ENCODE measurements at regions not wholly inside any gene's neighbourhood (a gene's known extent, or its start where the extent isn't known, plus 50 kb on each side); places are given as distances from the start of the nearest gene placed in this dataset.

DNA sequence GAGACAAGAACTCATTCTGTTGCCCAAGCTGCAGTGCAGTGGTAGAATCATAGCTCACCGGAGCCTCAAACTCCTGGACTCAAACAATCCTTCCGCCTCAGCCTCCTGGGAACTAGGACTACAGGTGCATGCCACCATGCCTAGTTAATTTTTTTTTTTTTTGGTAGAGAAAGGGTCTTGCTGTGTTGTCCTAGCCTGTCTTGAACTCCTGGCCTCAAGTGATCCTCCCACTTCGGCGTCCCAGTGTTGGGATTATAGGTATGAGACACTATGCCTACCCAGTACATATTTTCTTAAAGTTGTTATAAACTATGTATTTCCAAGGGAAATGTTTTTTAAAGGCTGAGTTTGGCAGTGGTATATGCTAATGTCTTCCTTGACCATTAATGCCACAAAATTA is 412.6 kb downstream of the KLF12 start:
- ChIA-PET POLR2A (no interaction called here), CTCF (no interaction called here)
- Mint-ChIP-seq H3K9me3 (no peaks in the 10 kb centered on the region), H3K27ac (no peak overlapping the region), H3K4me3 (no peak overlapping the region), H3K36me3 (ENCODE audit: low read depth) (peaks cover 22% of the 10 kb centered on the region), H3K27me3 (no peaks in the 10 kb centered on the region), H3K4me1 (peaks cover 6% of the 10 kb centered on the region)
- DNase-seq, result no peak
- ATAC-seq (ENCODE audit: low read depth), result no peak
- intact Hi-C loops (cut with micrococcal nuclease), result no loop called here
- TF ChIP-seq, protein P1, sequence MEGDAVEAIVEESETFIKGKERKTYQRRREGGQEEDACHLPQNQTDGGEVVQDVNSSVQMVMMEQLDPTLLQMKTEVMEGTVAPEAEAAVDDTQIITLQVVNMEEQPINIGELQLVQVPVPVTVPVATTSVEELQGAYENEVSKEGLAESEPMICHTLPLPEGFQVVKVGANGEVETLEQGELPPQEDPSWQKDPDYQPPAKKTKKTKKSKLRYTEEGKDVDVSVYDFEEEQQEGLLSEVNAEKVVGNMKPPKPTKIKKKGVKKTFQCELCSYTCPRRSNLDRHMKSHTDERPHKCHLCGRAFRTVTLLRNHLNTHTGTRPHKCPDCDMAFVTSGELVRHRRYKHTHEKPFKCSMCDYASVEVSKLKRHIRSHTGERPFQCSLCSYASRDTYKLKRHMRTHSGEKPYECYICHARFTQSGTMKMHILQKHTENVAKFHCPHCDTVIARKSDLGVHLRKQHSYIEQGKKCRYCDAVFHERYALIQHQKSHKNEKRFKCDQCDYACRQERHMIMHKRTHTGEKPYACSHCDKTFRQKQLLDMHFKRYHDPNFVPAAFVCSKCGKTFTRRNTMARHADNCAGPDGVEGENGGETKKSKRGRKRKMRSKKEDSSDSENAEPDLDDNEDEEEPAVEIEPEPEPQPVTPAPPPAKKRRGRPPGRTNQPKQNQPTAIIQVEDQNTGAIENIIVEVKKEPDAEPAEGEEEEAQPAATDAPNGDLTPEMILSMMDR (IDR thresholded peaks at IDR 0.05), result no peak

DNA sequence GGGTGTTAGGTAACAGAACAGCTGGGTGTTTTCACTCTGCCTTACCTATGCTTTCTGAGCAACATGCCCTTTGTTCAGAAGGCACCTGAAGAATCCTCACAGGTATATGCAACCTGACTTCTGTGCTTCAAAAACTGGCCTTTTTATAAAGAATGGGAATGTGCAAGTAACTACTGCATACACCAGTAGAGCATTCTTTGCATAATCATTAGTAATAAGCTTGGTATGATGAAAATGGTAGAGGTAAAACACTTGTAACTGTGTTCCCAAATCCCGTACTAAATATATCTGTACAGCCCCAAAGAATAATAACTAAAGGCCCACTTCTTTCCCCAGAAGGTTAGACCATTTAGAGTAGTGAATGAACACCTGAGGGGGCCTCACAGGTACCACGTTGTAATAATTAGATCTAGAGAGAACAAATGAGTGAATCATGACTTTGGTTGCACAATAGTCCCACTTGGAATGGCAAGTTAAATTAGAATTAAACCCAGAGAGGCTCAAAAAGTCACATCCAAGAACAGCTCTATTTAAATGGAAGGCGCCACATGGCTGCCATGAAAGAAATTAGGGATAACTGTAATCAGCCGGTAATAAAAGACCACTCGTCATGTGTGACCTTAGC is 413.9 kb downstream of the KLF12 start:
- POLR2A ChIA-PET, result no interaction called here
- CTCF ChIA-PET, result interaction anchor here (1.2 kb wide), 1 partner anchor 13 kb away, joined by 3 read pairs; no protein-coding TSS in a partner anchor
- Mint-ChIP-seq H3K4me3 (no peak overlapping the region), H3K4me1 (peaks cover 13% of the 10 kb centered on the region), H3K27ac (no peak overlapping the region), H3K9me3 (no peaks in the 10 kb centered on the region), H3K27me3 (no peaks in the 10 kb centered on the region), H3K36me3 (ENCODE audit: low read depth) (peaks cover 31% of the 10 kb centered on the region)
- DNase-seq, result no peak
- no peak for ATAC-seq (ENCODE audit: low read depth)
- intact Hi-C loops (cut with micrococcal nuclease), result no loop called here
- TF ChIP-seq, protein P1 (IDR thresholded peaks at IDR 0.05), result no peak

DNA sequence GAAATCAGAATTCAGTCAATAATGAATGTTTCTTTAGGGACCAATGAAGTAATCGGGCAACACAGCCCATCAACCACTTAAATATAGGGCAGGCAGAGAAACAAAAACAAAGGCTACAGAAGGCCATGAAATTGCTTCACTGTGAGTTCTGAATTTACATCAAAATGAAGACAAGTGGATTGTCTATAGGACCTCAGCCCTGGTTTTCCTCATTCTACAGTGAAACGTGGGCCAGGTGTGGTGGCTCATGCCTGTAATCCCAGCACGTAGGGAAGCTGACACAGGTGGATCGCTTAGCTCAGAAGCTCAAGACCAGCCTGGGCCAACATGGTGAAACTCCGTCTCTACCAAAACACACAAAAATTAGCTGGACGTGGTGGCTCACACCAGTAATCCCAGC is 416.0 kb downstream of the KLF12 start:
- Mint-ChIP-seq H3K36me3 (ENCODE audit: low read depth) (peaks cover 42% of the 10 kb centered on the region), H3K27ac (no peak overlapping the region), H3K27me3 (no peaks in the 10 kb centered on the region), H3K9me3 (no peaks in the 10 kb centered on the region), H3K4me1 (peaks cover 14% of the 10 kb centered on the region), H3K4me3 (no peak overlapping the region)
- ChIA-PET POLR2A (no interaction called here), CTCF (no interaction called here)
- DNase-seq (no peak), ATAC-seq (ENCODE audit: low read depth) (no peak)
- TF ChIP-seq, protein P1 (IDR thresholded peaks at IDR 0.05), result no peak
- intact Hi-C loops (cut with micrococcal nuclease), result no loop called here

DNA sequence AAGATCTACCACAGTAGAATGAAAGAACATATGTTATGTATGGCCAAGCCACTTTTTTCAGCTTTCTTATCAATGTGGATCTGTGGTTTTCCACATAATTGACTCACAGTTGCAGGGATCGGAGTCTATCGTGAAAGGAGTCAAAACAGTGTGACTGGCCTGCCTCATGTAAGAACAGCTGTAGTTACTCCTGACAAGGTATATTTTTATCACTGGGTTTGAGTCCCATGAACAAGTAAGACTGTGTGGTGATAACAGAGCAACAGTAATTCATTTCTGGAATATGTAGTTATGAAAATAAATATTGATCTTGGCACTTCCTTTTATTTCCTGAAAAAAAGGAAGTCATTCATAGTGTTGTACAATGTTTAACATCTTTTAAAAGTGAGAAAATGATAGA is 416.6 kb downstream of the KLF12 start:
- Mint-ChIP-seq H3K9me3 (no peaks in the 10 kb centered on the region), H3K4me3 (no peak overlapping the region), H3K27ac (no peak overlapping the region), H3K27me3 (no peaks in the 10 kb centered on the region), H3K4me1 (peaks cover 14% of the 10 kb centered on the region), H3K36me3 (ENCODE audit: low read depth) (peaks cover 48% of the 10 kb centered on the region)
- DNase-seq (no peak), ATAC-seq (ENCODE audit: low read depth) (no peak)
- CTCF ChIA-PET, result no interaction called here
- POLR2A ChIA-PET, result no interaction called here
- TF ChIP-seq, protein P1 (IDR thresholded peaks at IDR 0.05), result no peak
- intact Hi-C loops (cut with micrococcal nuclease), result no loop called here

DNA sequence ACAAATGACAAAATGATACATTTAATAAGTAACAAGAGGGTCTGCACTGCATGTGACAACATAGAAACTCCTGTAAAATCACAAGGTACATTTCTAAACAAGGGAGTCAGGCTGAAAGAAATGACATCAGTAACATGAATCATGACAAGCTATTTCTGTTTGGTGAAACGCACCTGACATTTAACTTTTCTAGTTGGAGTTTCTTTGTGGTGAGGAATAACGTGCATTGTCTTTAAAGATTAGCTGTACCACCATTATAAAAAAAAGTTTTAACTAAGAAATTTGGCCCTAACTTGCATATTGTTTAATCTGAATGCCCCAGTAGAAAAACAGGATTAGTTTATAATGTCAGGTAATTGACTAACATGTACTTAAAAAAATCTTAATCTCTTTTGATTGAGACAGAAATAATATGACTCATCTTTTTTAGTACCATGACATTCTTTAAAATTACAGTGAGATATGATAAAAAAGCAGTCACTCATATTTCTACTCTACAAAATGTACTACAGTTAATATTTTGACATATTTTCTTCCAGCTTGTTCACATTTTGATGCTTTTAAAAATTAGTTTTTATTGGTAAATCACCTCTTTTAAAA is 418.2 kb downstream of the KLF12 start:
- peaks cover 12% of the 10 kb centered on the region for H3K4me1 Mint-ChIP-seq
- H3K9me3 Mint-ChIP-seq, result no peaks in the 10 kb centered on the region
- DNase-seq (no peak), ATAC-seq (ENCODE audit: low read depth) (no peak)
- TF ChIP-seq, protein P1 (IDR thresholded peaks at IDR 0.05), result no peak
- CTCF ChIA-PET, result no interaction called here
- intact Hi-C loops (cut with micrococcal nuclease), result no loop called here
- H3K27me3 Mint-ChIP-seq, result no peaks in the 10 kb centered on the region
- peaks cover 62% of the 10 kb centered on the region for H3K36me3 Mint-ChIP-seq (ENCODE audit: low read depth)
- H3K27ac Mint-ChIP-seq, result peak overlapping the region; percentile 53
- H3K4me3 Mint-ChIP-seq, result no peak overlapping the region
- POLR2A ChIA-PET, result no interaction called here

All from activated B cell treated with CpG ODN at 0.5 μM for 24 hours (primary cell).